Thoracic aorta (tissue), 2 donors: ENCODE measurements at regions not wholly inside any gene's neighbourhood (a gene's known extent, or its start where the extent isn't known, plus 50 kb on each side); places are given as distances from the start of the nearest gene placed in this dataset.

Experiments used
- ATAC-seq: fragments of 150-250 bp; one replicate; pipeline ENCODE4 v1.8.0; 2017; ENCODE audit warnings: low read depth; ENCODE audit not compliant: insufficient number of reproducible peaks, low FRiP score
- DNase-seq: peaks from one replicate; pipeline ENCODE4 v3.0.0-alpha.2; 2020; ENCODE audit warnings: low spot score
- H3K27ac ChIP-seq, 2 donors: fragments of 200-600 bp; sonication (generic); 1 replicate in 1 of 2; 2 replicates in 1 of 2; pipeline ENCODE4 v1.5.1; 2016; ENCODE audit warnings: mild to moderate bottlenecking in 2 of 2, moderate library complexity in 2 of 2
- H3K27me3 ChIP-seq: fragments of 200-600 bp; sonication (generic); replicated peaks from 2 replicates; pipeline ENCODE4 v1.6.0; 2016; ENCODE audit warnings: mild to moderate bottlenecking; ENCODE audit not compliant: insufficient read depth
- H3K36me3 ChIP-seq: fragments of 200-600 bp; sonication (generic); one replicate; pipeline ENCODE4 v1.5.1; 2016
- H3K4me1 ChIP-seq, 2 donors: fragments of 200-600 bp; sonication (generic); 1 replicate in 1 of 2; 2 replicates in 1 of 2; pipeline versions ENCODE4 v1.5.1 to v1.6.0; 2016; ENCODE audit warnings: low read depth in 2 of 2, mild to moderate bottlenecking in 1 of 2; ENCODE audit not compliant: control insufficient read depth in 1 of 2
- H3K4me3 ChIP-seq: fragments of 200-600 bp; sonication (generic); 2 replicates; pipeline ENCODE4 v1.5.1; 2016; ENCODE audit warnings: mild to moderate bottlenecking
- H3K9me3 ChIP-seq: fragments of 200-600 bp; sonication (generic); 2 replicates; pipeline ENCODE4 v1.5.1; 2016
- TF ChIP-seq, protein P1 (sequence below): fragments of 200-600 bp; sonication (generic); IDR thresholded peaks from one replicate; pipeline ENCODE4 v1.5.1; 2019; ENCODE audit warnings: antibody characterized with exemption

DNA sequence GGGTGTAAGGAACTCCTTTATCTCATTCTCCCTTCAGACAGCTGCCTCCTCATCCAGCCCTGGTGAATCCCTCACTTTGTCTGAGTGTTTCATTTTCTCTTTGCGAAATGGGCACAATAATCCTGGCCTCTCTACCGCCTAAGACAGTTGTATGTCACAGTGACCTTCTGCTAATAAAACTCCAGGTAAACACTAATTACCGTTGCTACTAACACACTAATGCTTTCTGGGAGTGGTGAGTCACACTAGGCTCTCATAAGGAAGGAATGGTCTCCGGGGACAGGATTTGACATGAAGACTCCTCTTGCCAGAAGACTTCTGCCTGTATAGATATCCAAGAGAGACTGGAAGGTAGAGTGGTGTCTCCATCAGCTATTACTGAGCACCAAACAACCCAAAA, 71.7 kb upstream of the SNRK start:
- no peak overlapping the region for H3K27ac ChIP-seq
- ATAC-seq = no peak
- no peak for DNase-seq

DNA sequence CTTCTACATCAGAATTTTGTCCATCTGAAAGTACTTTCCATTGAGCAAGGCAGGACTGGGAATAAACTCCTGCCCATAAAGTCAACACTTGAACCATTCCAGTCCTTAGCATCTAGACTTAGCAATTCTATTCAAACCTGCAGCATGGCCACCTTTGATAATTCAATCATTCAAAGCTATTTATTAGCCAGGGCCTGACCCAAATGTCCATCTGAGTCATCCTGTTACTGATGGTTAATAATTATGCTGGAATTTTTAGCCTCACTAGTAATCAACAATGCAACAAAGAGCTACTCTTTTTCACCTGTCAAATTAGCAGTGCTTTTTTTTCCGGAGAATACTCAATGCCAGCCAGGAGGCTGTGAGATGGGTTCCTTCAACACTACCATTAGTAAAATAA, 72.7 kb upstream of the SNRK start:
- no peak for DNase-seq
- no peaks in the 10 kb centered on the region for H3K9me3 ChIP-seq
- H3K27ac ChIP-seq = no peak overlapping the region
- no peak for ATAC-seq
- H3K36me3 ChIP-seq = no peaks in the 10 kb centered on the region
- peaks cover 0 to 16% of the 10 kb centered on the region in 2 donors for H3K4me1 ChIP-seq
- no peaks in the 10 kb centered on the region for H3K27me3 ChIP-seq
- no peak overlapping the region for H3K4me3 ChIP-seq
- TF ChIP-seq, protein P1, sequence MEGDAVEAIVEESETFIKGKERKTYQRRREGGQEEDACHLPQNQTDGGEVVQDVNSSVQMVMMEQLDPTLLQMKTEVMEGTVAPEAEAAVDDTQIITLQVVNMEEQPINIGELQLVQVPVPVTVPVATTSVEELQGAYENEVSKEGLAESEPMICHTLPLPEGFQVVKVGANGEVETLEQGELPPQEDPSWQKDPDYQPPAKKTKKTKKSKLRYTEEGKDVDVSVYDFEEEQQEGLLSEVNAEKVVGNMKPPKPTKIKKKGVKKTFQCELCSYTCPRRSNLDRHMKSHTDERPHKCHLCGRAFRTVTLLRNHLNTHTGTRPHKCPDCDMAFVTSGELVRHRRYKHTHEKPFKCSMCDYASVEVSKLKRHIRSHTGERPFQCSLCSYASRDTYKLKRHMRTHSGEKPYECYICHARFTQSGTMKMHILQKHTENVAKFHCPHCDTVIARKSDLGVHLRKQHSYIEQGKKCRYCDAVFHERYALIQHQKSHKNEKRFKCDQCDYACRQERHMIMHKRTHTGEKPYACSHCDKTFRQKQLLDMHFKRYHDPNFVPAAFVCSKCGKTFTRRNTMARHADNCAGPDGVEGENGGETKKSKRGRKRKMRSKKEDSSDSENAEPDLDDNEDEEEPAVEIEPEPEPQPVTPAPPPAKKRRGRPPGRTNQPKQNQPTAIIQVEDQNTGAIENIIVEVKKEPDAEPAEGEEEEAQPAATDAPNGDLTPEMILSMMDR = no peak

More for the DNA sequence above, 71.7 kb upstream of the SNRK start:
- no peak overlapping the region for H3K4me3 ChIP-seq
- H3K4me1 ChIP-seq = peaks cover 0 to 16% of the 10 kb centered on the region in 2 donors
- H3K9me3 ChIP-seq = no peaks in the 10 kb centered on the region
- no peaks in the 10 kb centered on the region for H3K27me3 ChIP-seq
- H3K36me3 ChIP-seq = no peaks in the 10 kb centered on the region
- TF ChIP-seq, protein P1 = no peak

DNA sequence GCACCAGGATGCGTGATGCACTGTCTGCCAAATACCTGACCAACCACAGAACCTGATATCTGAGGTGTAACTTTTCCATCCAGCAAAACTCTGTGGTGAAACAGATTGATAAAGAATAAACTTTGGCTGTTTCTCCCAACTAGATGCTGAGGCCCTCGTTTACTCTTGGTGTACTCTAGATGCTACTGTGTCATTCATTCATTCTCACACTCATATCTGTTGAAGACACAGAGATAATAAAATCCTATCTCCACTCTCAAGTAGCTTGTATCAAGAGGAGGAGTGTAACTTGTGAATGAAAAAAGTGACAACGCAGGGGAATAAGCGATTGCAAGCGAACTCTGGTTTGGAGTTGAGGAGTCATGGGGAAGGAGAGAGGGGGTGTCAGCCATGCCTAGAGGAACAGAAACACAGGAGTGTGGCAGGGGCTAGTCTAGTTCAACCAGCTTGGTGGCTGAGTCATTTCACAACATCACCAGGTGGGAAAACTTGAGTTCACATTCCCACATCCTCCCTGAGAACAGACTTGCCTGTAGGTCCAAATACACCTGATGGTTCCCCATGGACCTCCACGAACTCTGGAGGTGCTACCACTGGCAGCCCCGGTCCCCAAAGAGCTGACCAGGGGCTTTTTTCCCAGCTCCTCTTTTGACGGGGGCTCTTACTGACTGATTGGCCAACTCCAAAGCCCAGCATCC, 73.3 kb upstream of the SNRK start:
- TF ChIP-seq, protein P1 = no peak

GRCh38 chr3:43211681-43212080, 74.7 kb upstream of the SNRK start:
- no peak for ATAC-seq
- no peak overlapping the region for H3K27ac ChIP-seq
- H3K4me1 ChIP-seq = peaks cover 0 to 16% of the 10 kb centered on the region in 2 donors
- DNase-seq = no peak
- no peaks in the 10 kb centered on the region for H3K36me3 ChIP-seq
- TF ChIP-seq, protein P1 = no peak
- no peaks in the 10 kb centered on the region for H3K27me3 ChIP-seq
- no peak overlapping the region for H3K4me3 ChIP-seq
- no peaks in the 10 kb centered on the region for H3K9me3 ChIP-seq

More for the DNA sequence above, 73.3 kb upstream of the SNRK start:
- no peak for DNase-seq
- Histone ChIP-seq H3K36me3 (no peaks in the 10 kb centered on the region), H3K9me3 (no peaks in the 10 kb centered on the region), H3K4me1 (peaks cover 0 to 16% of the 10 kb centered on the region in 2 donors), H3K27me3 (no peaks in the 10 kb centered on the region), H3K4me3 (no peak overlapping the region), H3K27ac (no peak overlapping the region)
- no peak for ATAC-seq

DNA sequence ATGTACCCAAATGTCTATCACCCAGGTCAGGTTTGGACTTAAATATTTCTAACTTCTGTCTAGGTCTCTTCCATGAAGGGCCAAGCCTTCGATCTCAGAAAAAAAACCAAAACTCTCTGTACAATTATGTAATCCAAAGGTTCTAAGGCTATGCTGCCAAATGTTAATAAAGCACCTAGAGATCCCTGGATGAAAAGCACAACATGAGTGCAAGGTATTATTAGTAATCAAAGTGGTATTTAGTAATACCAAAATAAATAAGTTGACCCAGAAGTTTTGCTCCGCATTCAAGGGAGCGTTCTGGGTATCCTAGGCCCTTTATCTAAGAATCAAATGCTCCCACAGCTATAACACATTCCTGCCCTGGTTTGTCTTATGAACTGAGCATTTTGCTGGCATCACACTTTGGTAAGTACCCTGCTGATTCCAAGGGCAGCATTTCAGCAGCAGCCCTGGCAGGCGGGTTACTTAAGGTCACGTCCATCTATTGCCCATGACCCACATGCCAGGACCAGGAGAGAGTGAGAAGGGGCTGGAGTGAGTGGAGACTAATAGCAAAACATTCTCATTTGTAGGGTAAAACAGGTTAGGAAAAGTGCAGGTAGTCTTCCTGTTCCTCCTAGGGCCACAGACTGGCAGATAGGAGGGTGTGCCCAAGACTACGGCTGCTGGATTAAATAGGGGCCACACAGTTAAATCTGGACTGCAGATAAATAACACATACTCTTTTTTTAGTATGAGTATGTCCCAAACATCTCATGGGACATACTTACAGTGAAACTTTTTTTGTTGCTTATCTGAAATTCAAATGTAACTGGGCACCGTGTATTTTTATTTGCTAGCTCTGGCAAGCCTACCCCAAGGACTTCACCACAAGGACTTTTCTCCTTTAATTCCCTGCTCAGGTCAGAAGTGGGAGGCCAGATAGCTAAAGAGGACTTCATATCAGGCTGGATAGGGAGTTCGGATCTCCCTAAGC, 76.0 kb upstream of the SNRK start:
- H3K4me1 ChIP-seq = peaks cover 0 to 16% of the 10 kb centered on the region in 2 donors
- ATAC-seq = no peak

More for the DNA sequence above, 76.0 kb upstream of the SNRK start:
- H3K9me3 ChIP-seq = no peaks in the 10 kb centered on the region
- no peak overlapping the region for H3K27ac ChIP-seq
- H3K4me3 ChIP-seq = no peak overlapping the region
- no peaks in the 10 kb centered on the region for H3K36me3 ChIP-seq
- no peaks in the 10 kb centered on the region for H3K27me3 ChIP-seq
- no peak for DNase-seq
- TF ChIP-seq, protein P1 = no peak
